ENCODE measurements at regions not wholly inside any gene's neighbourhood (a gene's known extent, or its start where the extent isn't known, plus 50 kb on each side); places are given as distances from the start of the nearest gene placed in this dataset.

DNA sequence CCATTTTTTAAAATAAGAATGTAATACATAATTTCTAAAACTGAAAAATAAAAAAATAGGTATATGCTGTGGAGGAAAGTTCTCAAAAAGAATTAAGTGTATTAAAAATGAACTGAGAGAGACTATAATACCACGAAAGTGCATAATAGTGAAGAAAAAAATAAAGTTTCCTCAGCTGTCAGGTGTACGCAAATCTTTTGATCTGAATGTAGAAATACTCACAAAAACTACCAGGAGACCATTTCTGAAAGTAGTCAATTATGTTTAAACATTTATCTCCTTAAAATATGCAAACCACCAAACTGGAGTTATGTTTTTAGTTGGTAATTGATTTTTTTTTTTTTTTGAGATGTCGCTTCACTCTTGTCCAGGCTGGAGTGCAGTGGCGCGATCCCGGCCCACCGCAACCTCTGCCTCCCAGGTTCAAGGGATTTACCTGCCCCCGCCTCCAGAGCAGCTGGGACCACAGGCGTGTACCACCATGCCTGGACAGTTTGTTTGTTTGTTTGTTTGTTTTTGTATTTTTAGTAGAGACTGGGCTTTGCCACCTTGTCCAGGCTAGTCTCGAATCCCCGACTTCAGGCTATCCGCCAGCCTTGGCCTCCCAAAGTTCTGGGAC lies 1169.2 kb upstream of the B3GALT2 start:
- Histone ChIP-seq H3K27ac (no peak overlapping the region), H3K36me3 (no peaks in the 10 kb centered on the region), H3K9me3 (no peaks in the 10 kb centered on the region), H3K27me3 (no peaks in the 10 kb centered on the region), H3K4me1 (no peaks in the 10 kb centered on the region), H3K4me3 (no peak overlapping the region)
- peak in 1 of 4 donors; percentile 43 for DNase-seq
- ATAC-seq, result no peak
- intact Hi-C loops (cut with DNase I), result no loop called here
- TF ChIP-seq, protein P1, sequence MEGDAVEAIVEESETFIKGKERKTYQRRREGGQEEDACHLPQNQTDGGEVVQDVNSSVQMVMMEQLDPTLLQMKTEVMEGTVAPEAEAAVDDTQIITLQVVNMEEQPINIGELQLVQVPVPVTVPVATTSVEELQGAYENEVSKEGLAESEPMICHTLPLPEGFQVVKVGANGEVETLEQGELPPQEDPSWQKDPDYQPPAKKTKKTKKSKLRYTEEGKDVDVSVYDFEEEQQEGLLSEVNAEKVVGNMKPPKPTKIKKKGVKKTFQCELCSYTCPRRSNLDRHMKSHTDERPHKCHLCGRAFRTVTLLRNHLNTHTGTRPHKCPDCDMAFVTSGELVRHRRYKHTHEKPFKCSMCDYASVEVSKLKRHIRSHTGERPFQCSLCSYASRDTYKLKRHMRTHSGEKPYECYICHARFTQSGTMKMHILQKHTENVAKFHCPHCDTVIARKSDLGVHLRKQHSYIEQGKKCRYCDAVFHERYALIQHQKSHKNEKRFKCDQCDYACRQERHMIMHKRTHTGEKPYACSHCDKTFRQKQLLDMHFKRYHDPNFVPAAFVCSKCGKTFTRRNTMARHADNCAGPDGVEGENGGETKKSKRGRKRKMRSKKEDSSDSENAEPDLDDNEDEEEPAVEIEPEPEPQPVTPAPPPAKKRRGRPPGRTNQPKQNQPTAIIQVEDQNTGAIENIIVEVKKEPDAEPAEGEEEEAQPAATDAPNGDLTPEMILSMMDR (IDR thresholded peaks at IDR 0.05), result no peak

DNA sequence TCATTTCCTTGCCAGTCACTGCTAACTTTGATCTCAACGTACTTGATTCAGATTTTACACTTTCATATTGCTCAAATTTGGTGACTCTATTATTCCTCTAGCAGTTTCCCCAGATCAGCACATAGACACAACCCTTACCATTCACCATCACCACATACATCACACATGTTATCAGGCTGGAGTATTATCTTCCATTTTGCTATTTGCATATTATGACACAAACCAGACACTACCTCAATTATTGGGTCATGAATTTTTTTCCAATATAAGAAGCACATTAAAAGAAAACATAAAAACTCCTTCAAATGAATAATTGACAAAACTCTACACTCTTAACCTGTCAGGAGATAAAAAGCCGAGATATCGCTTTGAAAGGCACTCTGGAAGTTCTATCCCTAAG lies 1166.7 kb upstream of the B3GALT2 start:
- Histone ChIP-seq H3K27me3 (no peaks in the 10 kb centered on the region), H3K9me3 (peaks cover 0 to 4% of the 10 kb centered on the region in 2 donors), H3K4me1 (no peaks in the 10 kb centered on the region), H3K4me3 (no peak overlapping the region), H3K27ac (no peak overlapping the region), H3K36me3 (no peaks in the 10 kb centered on the region)
- intact Hi-C loops (cut with DNase I), result no loop called here
- no peak for DNase-seq
- TF ChIP-seq, protein P1 (IDR thresholded peaks at IDR 0.05), result no peak
- no peak for ATAC-seq

DNA sequence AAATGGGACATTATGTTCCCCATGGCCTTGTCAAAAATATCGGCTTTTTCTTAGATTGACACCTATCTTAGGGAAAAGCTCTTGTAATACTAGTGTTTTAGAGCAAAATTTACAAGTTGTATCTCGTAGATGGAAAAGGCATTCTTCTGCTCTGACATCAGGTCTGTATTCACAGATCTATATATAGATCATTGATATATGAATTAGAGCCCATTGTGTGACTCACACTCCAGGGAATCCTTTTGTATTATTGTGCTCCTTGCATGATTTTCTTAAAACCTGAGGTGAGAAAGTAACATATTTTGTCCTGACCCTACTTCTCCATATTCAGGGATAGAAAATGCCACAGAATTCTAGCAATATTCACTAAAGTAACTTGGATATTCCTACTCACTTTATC lies 1160.8 kb upstream of the B3GALT2 start:
- no peaks in the 10 kb centered on the region for H3K36me3 ChIP-seq
- no peak overlapping the region for H3K27ac ChIP-seq

DNA sequence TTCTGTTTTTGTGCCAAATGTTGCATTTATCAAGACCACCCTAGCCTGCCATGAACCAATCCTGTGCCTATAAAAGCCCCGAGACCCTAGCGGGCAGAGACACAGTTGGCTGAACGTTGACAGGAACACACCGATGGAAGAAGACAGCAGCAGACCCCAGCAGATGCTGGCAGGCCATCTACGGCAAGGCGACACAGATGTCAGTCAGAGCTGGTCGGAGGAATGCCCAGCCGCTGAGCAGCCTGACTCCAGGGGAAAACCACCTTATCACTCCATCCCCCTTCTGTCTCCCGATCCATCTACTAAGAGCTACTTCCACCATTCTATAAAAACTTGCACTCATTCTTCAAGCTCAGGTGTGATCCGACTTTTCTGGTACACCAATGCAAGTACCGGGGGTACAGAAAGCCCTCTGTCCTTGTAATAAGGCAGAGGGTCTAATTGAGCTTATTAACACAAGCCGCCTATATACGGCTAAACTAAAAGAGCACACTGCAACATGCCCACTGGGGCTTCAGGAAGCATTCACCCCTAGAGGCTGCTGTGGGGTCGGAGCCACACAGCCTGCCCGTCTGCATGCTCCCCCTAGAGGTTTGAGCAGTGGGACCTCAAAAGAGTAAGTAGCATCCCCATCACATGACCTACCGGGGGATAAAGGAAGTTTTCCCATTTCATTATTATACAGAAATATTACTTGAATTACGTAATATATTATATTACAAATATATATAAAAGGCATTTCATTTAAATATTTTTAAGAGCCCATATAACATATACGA lies 1156.3 kb upstream of the B3GALT2 start:
- no peaks in the 10 kb centered on the region for H3K4me1 ChIP-seq

More for the DNA sequence above, 1160.8 kb upstream of the B3GALT2 start:
- H3K9me3 ChIP-seq, result peaks cover 0 to 4% of the 10 kb centered on the region in 2 donors
- H3K4me1 ChIP-seq, result no peaks in the 10 kb centered on the region
- TF ChIP-seq, protein P1 (IDR thresholded peaks at IDR 0.05), result no peak
- intact Hi-C loops (cut with DNase I), result no loop called here
- H3K27me3 ChIP-seq, result no peaks in the 10 kb centered on the region
- no peak for ATAC-seq
- no peak for DNase-seq
- no peak overlapping the region for H3K4me3 ChIP-seq

DNA sequence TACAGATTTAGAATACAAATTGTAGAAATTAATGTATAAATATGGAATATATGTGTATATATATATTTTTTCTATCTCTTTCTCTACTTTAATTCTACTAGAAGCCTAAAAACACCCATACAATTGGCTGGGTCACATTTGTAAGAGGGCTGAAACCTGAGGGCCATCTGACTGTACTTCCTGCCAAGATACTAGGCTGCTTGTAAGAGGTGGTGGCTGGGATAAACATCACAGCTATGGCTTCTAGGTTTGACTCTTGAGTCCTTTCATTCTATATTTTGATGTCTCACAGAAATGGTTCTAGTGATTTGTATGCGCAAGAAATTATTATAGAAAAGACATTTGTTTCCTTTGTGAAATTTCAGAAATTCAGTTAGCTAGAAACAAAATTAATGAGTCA lies 1155.2 kb upstream of the B3GALT2 start:
- Histone ChIP-seq H3K36me3 (no peaks in the 10 kb centered on the region), H3K4me1 (no peaks in the 10 kb centered on the region), H3K4me3 (no peak overlapping the region), H3K27me3 (no peaks in the 10 kb centered on the region), H3K27ac (no peak overlapping the region), H3K9me3 (no peaks in the 10 kb centered on the region)
- DNase-seq (no peak), ATAC-seq (no peak)
- intact Hi-C loops (cut with DNase I), result no loop called here
- TF ChIP-seq, protein P1 (IDR thresholded peaks at IDR 0.05), result no peak

More for the DNA sequence above, 1156.3 kb upstream of the B3GALT2 start:
- intact Hi-C loops (cut with DNase I), result no loop called here
- Histone ChIP-seq H3K27me3 (no peaks in the 10 kb centered on the region), H3K4me3 (no peak overlapping the region), H3K27ac (no peak overlapping the region), H3K36me3 (no peaks in the 10 kb centered on the region), H3K9me3 (no peaks in the 10 kb centered on the region)
- peak in 1 of 4 donors; percentile 31 for DNase-seq
- ATAC-seq, result no peak
- TF ChIP-seq, protein P1 (IDR thresholded peaks at IDR 0.05), result no peak

Measured in left lung (tissue), 4 donors.